ENCODE measurements at regions not wholly inside any gene's neighbourhood (a gene's known extent, or its start where the extent isn't known, plus 50 kb on each side); places are given as distances from the start of the nearest gene placed in this dataset.

GRCh38 chr10:83648201-83648600 is 491.1 kb upstream of the GHITM start:
- Histone ChIP-seq H3K36me3 (no peaks in the 10 kb centered on the region), H3K27me3 (no peaks in the 10 kb centered on the region), H3K9me3 (no peaks in the 10 kb centered on the region), H3K4me3 (ENCODE audit: low read depth, low read length) (no peak overlapping the region), H3K4me1 (peaks cover 6% of the 10 kb centered on the region)
- no peak for DNase-seq
- TF ChIP-seq CTCF (IDR thresholded peaks at IDR 0.05; ENCODE audit: low read depth, low read length), result no peak

GRCh38 chr10:83649471-83649870 is 489.8 kb upstream of the GHITM start:
- Histone ChIP-seq H3K4me3 (ENCODE audit: low read depth, low read length) (no peak overlapping the region), H3K9me3 (no peaks in the 10 kb centered on the region), H3K36me3 (no peaks in the 10 kb centered on the region), H3K4me1 (peaks cover 6% of the 10 kb centered on the region), H3K27me3 (no peaks in the 10 kb centered on the region)
- DNase-seq, result no peak
- TF ChIP-seq CTCF (IDR thresholded peaks at IDR 0.05; ENCODE audit: low read depth, low read length), result no peak

GRCh38 chr10:83654689-83655088 is 484.6 kb upstream of the GHITM start:
- TF ChIP-seq CTCF (IDR thresholded peaks at IDR 0.05; ENCODE audit: low read depth, low read length), result no peak
- Histone ChIP-seq H3K36me3 (no peaks in the 10 kb centered on the region), H3K4me1 (peaks cover 6% of the 10 kb centered on the region; the same call in 1 of the 2 replicates), H3K27me3 (no peaks in the 10 kb centered on the region), H3K9me3 (no peaks in the 10 kb centered on the region), H3K4me3 (ENCODE audit: low read depth, low read length) (no peak overlapping the region)
- no peak for DNase-seq

- peaks cover 5% of the 10 kb centered on the region; the same call in 1 of the 2 replicates for H3K4me1 ChIP-seq
- H3K36me3 ChIP-seq, result no peaks in the 10 kb centered on the region
- no peaks in the 10 kb centered on the region for H3K9me3 ChIP-seq
- H3K4me3 ChIP-seq (ENCODE audit: low read depth, low read length), result no peak overlapping the region
- TF ChIP-seq CTCF (IDR thresholded peaks at IDR 0.05; ENCODE audit: low read depth, low read length), result no peak
- no peaks in the 10 kb centered on the region for H3K27me3 ChIP-seq
- no peak for DNase-seq
These were observed 482.4 kb upstream of the GHITM start for GRCh38 chr10:83656924-83657323.

- no peaks in the 10 kb centered on the region for H3K4me1 ChIP-seq
- no peak overlapping the region for H3K4me3 ChIP-seq (ENCODE audit: low read depth, low read length)
- H3K9me3 ChIP-seq, result no peaks in the 10 kb centered on the region
- no peaks in the 10 kb centered on the region for H3K27me3 ChIP-seq
- DNase-seq, result peak; percentile 12
- H3K36me3 ChIP-seq, result no peaks in the 10 kb centered on the region
- TF ChIP-seq CTCF (IDR thresholded peaks at IDR 0.05; ENCODE audit: low read depth, low read length), result no peak
These were observed 481.8 kb upstream of the GHITM start for GRCh38 chr10:83657487-83657886.

- H3K9me3 ChIP-seq, result no peaks in the 10 kb centered on the region
- no peak for TF ChIP-seq CTCF (IDR thresholded peaks at IDR 0.05; ENCODE audit: low read depth, low read length)
- H3K36me3 ChIP-seq, result no peaks in the 10 kb centered on the region
- no peak for DNase-seq
- no peak overlapping the region for H3K4me3 ChIP-seq (ENCODE audit: low read depth, low read length)
- H3K27me3 ChIP-seq, result no peaks in the 10 kb centered on the region
- H3K4me1 ChIP-seq, result no peaks in the 10 kb centered on the region
These were observed 475.4 kb upstream of the GHITM start for GRCh38 chr10:83663918-83664317.

Data from BE2C (cell line).